ENCODE measurements at regions not wholly inside any gene's neighbourhood (a gene's known extent, or its start where the extent isn't known, plus 50 kb on each side); places are given as distances from the start of the nearest gene placed in this dataset.
"Not testable (repeated sequence)": the region's sequence is repeated elsewhere in the genome, so short reads cannot be mapped to it uniquely, and the experiment has no call there.

DNA sequence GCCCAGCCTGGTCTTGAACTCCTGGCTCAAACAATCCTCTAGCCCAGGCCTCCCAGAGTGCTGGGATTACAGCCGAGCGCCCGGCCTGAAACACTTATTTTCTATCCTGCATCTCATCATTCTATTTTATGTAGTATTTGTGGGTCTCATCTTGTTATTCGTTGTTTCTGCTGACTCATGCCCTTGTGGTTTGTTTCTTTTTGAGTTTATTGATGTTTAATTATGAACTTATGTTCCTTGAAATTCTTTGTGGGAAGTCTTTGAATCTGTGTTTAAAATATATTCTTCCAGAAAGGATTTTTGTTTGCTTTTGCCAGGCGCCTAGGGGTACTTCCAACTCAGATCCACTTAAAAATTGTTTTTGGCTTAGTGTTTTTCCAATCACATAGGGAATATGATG lies 78.3 kb upstream of the C15orf39 start:
- Mint-ChIP-seq H3K36me3 (ENCODE audit: low read depth, unreplicated experiment) (no peaks in the 10 kb centered on the region), H3K4me3 (ENCODE audit: unreplicated experiment) (no peak overlapping the region), H3K27ac (ENCODE audit: unreplicated experiment) (no peak overlapping the region), H3K4me1 (ENCODE audit: unreplicated experiment) (peaks cover 6% of the 10 kb centered on the region), H3K9me3 (ENCODE audit: unreplicated experiment) (no peaks in the 10 kb centered on the region), H3K27me3 (ENCODE audit: unreplicated experiment) (no peaks in the 10 kb centered on the region)
- TF ChIP-seq CTCF (IDR thresholded peaks at IDR 0.05; ENCODE audit: unreplicated experiment) = no peak
- DNase-seq (ENCODE audit: low spot score) = no peak

DNA sequence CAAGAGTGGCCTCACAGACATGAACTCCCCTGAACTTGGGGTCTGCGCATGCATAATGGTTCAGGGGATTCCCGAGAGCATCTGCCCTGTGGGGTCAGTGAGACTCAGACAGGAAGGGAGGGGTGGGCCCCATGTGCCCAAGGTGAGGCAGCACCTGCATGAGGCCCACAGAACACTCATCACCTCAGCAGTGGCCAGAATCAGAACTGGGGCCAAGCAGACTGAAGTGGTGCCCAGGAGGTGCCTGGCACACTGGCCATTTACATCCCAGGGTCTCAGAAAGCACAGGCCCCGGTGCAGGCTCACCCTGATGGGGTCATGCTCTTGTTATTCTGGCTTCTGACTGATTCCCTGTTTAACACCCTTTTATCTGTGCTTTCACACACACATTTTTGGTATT lies 77.4 kb upstream of the C15orf39 start:
- H3K27me3 Mint-ChIP-seq (ENCODE audit: unreplicated experiment); H3K4me1 Mint-ChIP-seq (ENCODE audit: unreplicated experiment); DNase-seq (ENCODE audit: low spot score); H3K4me3 Mint-ChIP-seq (ENCODE audit: unreplicated experiment); H3K27ac Mint-ChIP-seq (ENCODE audit: unreplicated experiment); H3K36me3 Mint-ChIP-seq (ENCODE audit: low read depth, unreplicated experiment); H3K9me3 Mint-ChIP-seq (ENCODE audit: unreplicated experiment): not testable (repeated sequence)

DNA sequence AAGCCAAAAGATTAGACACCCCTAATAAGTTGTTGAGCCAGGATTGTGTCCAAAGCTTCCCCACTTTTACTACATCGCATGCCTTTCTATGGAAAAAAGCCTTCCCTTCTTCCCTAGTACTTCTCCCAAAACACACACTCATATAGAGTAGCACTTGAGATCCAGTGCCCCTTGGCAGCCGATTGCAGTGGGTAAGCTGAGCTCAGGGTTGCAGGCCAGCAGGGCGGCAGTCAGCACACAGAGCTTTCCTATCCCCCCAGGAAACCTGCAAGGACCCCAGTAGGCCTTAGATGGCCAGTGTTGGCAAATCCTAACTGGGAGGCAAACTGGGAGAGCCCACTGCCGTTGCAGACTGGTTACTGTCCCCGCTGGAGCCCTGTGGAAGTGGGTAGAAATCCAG lies 75.7 kb upstream of the C15orf39 start:
- H3K4me1 Mint-ChIP-seq (ENCODE audit: unreplicated experiment) = peaks cover 12% of the 10 kb centered on the region
- no peaks in the 10 kb centered on the region for H3K9me3 Mint-ChIP-seq (ENCODE audit: unreplicated experiment)
- H3K4me3 Mint-ChIP-seq (ENCODE audit: unreplicated experiment) = no peak overlapping the region
- TF ChIP-seq CTCF (IDR thresholded peaks at IDR 0.05; ENCODE audit: unreplicated experiment) = no peak
- H3K27me3 Mint-ChIP-seq (ENCODE audit: unreplicated experiment) = no peaks in the 10 kb centered on the region
- no peaks in the 10 kb centered on the region for H3K36me3 Mint-ChIP-seq (ENCODE audit: low read depth, unreplicated experiment)
- no peak overlapping the region for H3K27ac Mint-ChIP-seq (ENCODE audit: unreplicated experiment)
- DNase-seq (ENCODE audit: low spot score) = no peak

DNA sequence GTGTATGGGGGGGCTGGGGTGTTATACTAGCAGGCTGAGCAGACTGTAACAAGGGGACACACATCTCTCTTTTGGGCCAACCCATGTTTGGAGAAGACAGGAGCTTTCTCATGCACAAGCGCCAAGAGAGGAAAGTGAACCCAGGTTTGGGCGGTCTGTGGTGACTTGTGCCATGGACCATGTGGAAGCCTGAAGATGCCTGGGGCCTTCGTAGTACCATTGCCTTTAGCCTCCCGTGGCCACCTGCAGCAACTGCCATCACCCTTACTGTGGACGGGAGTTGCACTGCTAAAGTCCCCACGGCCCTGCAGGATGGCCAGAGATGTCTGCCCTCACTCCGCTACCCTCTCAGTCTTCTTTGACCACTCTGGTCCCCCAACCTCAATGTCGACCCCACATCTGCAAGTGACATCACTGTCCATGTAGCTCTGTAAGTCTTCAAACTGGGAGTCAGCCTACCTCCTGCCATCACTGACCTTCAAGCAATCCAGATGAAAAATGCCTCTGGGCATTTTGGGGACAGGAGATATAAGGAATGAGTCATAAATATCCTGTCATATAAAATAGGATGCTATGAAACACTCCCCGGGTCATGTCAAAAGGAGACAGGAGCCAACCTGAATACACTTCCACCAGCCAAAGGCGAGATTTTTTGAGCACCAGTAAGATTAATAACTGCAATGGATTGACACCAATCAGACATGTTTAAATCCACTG lies 74.7 kb upstream of the C15orf39 start:
- no peaks in the 10 kb centered on the region for H3K27me3 Mint-ChIP-seq (ENCODE audit: unreplicated experiment)
- no peak for DNase-seq (ENCODE audit: low spot score)
- H3K27ac Mint-ChIP-seq (ENCODE audit: unreplicated experiment) = no peak overlapping the region
- no peaks in the 10 kb centered on the region for H3K36me3 Mint-ChIP-seq (ENCODE audit: low read depth, unreplicated experiment)
- no peaks in the 10 kb centered on the region for H3K9me3 Mint-ChIP-seq (ENCODE audit: unreplicated experiment)
- no peak overlapping the region for H3K4me3 Mint-ChIP-seq (ENCODE audit: unreplicated experiment)
- no peak for TF ChIP-seq CTCF (IDR thresholded peaks at IDR 0.05; ENCODE audit: unreplicated experiment)
- peaks cover 12% of the 10 kb centered on the region for H3K4me1 Mint-ChIP-seq (ENCODE audit: unreplicated experiment)

DNA sequence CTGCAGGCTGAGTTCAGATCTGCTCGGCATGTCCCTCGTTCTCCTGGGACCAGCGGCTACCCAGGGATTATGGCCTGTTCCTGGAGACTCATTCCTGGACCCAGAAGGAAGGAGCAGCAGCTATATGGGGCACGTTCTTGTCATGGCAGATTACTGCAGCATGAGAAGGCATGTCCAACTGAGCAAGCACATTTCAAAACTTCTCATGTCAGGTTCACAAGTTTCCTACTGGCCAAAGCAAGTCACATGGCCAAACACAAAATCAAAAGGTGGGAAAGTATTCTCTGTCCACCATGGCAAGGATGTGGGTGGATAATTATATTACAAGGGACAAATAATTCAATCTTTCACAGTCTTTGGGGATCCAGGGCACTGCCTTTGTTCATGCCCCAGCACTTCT lies 71.9 kb upstream of the C15orf39 start:
- H3K27ac Mint-ChIP-seq (ENCODE audit: unreplicated experiment) = no peak overlapping the region
- no peaks in the 10 kb centered on the region for H3K27me3 Mint-ChIP-seq (ENCODE audit: unreplicated experiment)
- H3K4me3 Mint-ChIP-seq (ENCODE audit: unreplicated experiment) = no peak overlapping the region
- peaks cover 6% of the 10 kb centered on the region for H3K4me1 Mint-ChIP-seq (ENCODE audit: unreplicated experiment)
- no peak for DNase-seq (ENCODE audit: low spot score)
- H3K9me3 Mint-ChIP-seq (ENCODE audit: unreplicated experiment) = no peaks in the 10 kb centered on the region
- no peak for TF ChIP-seq CTCF (IDR thresholded peaks at IDR 0.05; ENCODE audit: unreplicated experiment)
- H3K36me3 Mint-ChIP-seq (ENCODE audit: low read depth, unreplicated experiment) = no peaks in the 10 kb centered on the region

Measured in endothelial cell (in vitro differentiated cells).